ENCODE measurements at regions not wholly inside any gene's neighbourhood (a gene's known extent, or its start where the extent isn't known, plus 50 kb on each side); places are given as distances from the start of the nearest gene placed in this dataset.

GRCh38 chr14:87465770-87466169, 527.2 kb downstream of the GALC start:
- no peak overlapping the region for H3K4me3 ChIP-seq (ENCODE audit: low read depth in 1 of 2, low read length in 2 of 2)
- H3K4me1 ChIP-seq (ENCODE audit: control insufficient read depth in 1 of 2, insufficient read depth in 2 of 2, low read length in 2 of 2), result no peaks in the 10 kb centered on the region
- H3K27ac ChIP-seq (ENCODE audit: low read length), result no peak overlapping the region
- no peaks in the 10 kb centered on the region for H3K9me3 ChIP-seq (ENCODE audit: control insufficient read depth in 1 of 2, low read length in 2 of 2)
- no peaks in the 10 kb centered on the region for H3K36me3 ChIP-seq (ENCODE audit: control insufficient read depth in 1 of 2, insufficient read depth in 2 of 2, low read length in 2 of 2)
- H3K27me3 ChIP-seq (ENCODE audit: low read depth, low read length), result no peaks in the 10 kb centered on the region

- H3K4me3 ChIP-seq (ENCODE audit: low read depth in 1 of 2, low read length in 2 of 2), result no peak overlapping the region
Observed at GRCh38 chr14:87461704-87462103, 531.3 kb downstream of the GALC start.

GRCh38 chr14:87457720-87458119, 535.3 kb downstream of the GALC start:
- H3K4me1 ChIP-seq (ENCODE audit: control insufficient read depth in 1 of 2, insufficient read depth in 2 of 2, low read length in 2 of 2), result no peaks in the 10 kb centered on the region
- H3K27me3 ChIP-seq (ENCODE audit: low read depth, low read length), result no peaks in the 10 kb centered on the region
- H3K27ac ChIP-seq (ENCODE audit: low read length), result no peak overlapping the region
- H3K36me3 ChIP-seq (ENCODE audit: control insufficient read depth in 1 of 2, insufficient read depth in 2 of 2, low read length in 2 of 2), result no peaks in the 10 kb centered on the region
- H3K4me3 ChIP-seq (ENCODE audit: low read depth in 1 of 2, low read length in 2 of 2), result peak overlapping the region in 1 of 2 donors; percentile 32
- no peaks in the 10 kb centered on the region for H3K9me3 ChIP-seq (ENCODE audit: control insufficient read depth in 1 of 2, low read length in 2 of 2)

More at GRCh38 chr14:87461704-87462103, 531.3 kb downstream of the GALC start:
- H3K27ac ChIP-seq (ENCODE audit: low read length), result no peak overlapping the region
- H3K36me3 ChIP-seq (ENCODE audit: control insufficient read depth in 1 of 2, insufficient read depth in 2 of 2, low read length in 2 of 2), result no peaks in the 10 kb centered on the region
- H3K27me3 ChIP-seq (ENCODE audit: low read depth, low read length), result no peaks in the 10 kb centered on the region
- H3K4me1 ChIP-seq (ENCODE audit: control insufficient read depth in 1 of 2, insufficient read depth in 2 of 2, low read length in 2 of 2), result no peaks in the 10 kb centered on the region
- H3K9me3 ChIP-seq (ENCODE audit: control insufficient read depth in 1 of 2, low read length in 2 of 2), result no peaks in the 10 kb centered on the region

- H3K27ac ChIP-seq (ENCODE audit: low read length), result no peak overlapping the region
- H3K36me3 ChIP-seq (ENCODE audit: control insufficient read depth in 1 of 2, insufficient read depth in 2 of 2, low read length in 2 of 2), result no peaks in the 10 kb centered on the region
- H3K27me3 ChIP-seq (ENCODE audit: low read depth, low read length), result no peaks in the 10 kb centered on the region
Observed at GRCh38 chr14:87450193-87450592, 542.8 kb downstream of the GALC start.

GRCh38 chr14:87449016-87449415, 544.0 kb downstream of the GALC start:
- Histone ChIP-seq H3K27ac (ENCODE audit: low read length) (no peak overlapping the region), H3K9me3 (ENCODE audit: control insufficient read depth in 1 of 2, low read length in 2 of 2) (no peaks in the 10 kb centered on the region), H3K36me3 (ENCODE audit: control insufficient read depth in 1 of 2, insufficient read depth in 2 of 2, low read length in 2 of 2) (no peaks in the 10 kb centered on the region), H3K4me1 (ENCODE audit: control insufficient read depth in 1 of 2, insufficient read depth in 2 of 2, low read length in 2 of 2) (no peaks in the 10 kb centered on the region), H3K4me3 (ENCODE audit: low read depth in 1 of 2, low read length in 2 of 2) (no peak overlapping the region), H3K27me3 (ENCODE audit: low read depth, low read length) (no peaks in the 10 kb centered on the region)

More at GRCh38 chr14:87450193-87450592, 542.8 kb downstream of the GALC start:
- Histone ChIP-seq H3K9me3 (ENCODE audit: control insufficient read depth in 1 of 2, low read length in 2 of 2) (no peaks in the 10 kb centered on the region), H3K4me1 (ENCODE audit: control insufficient read depth in 1 of 2, insufficient read depth in 2 of 2, low read length in 2 of 2) (no peaks in the 10 kb centered on the region), H3K4me3 (ENCODE audit: low read depth in 1 of 2, low read length in 2 of 2) (no peak overlapping the region)

GRCh38 chr14:87443787-87444186, 549.2 kb downstream of the GALC start:
- H3K27me3 ChIP-seq (ENCODE audit: low read depth, low read length), result no peaks in the 10 kb centered on the region
- no peaks in the 10 kb centered on the region for H3K36me3 ChIP-seq (ENCODE audit: control insufficient read depth in 1 of 2, insufficient read depth in 2 of 2, low read length in 2 of 2)
- H3K27ac ChIP-seq (ENCODE audit: low read length), result no peak overlapping the region
- no peak overlapping the region for H3K4me3 ChIP-seq (ENCODE audit: low read depth in 1 of 2, low read length in 2 of 2)
- H3K4me1 ChIP-seq (ENCODE audit: control insufficient read depth in 1 of 2, insufficient read depth in 2 of 2, low read length in 2 of 2), result no peaks in the 10 kb centered on the region
- no peaks in the 10 kb centered on the region for H3K9me3 ChIP-seq (ENCODE audit: control insufficient read depth in 1 of 2, low read length in 2 of 2)

GRCh38 chr14:87443039-87443438, 549.9 kb downstream of the GALC start:
- Histone ChIP-seq H3K4me1 (ENCODE audit: control insufficient read depth in 1 of 2, insufficient read depth in 2 of 2, low read length in 2 of 2) (no peaks in the 10 kb centered on the region), H3K36me3 (ENCODE audit: control insufficient read depth in 1 of 2, insufficient read depth in 2 of 2, low read length in 2 of 2) (no peaks in the 10 kb centered on the region), H3K27me3 (ENCODE audit: low read depth, low read length) (no peaks in the 10 kb centered on the region), H3K27ac (ENCODE audit: low read length) (no peak overlapping the region), H3K9me3 (ENCODE audit: control insufficient read depth in 1 of 2, low read length in 2 of 2) (no peaks in the 10 kb centered on the region), H3K4me3 (ENCODE audit: low read depth in 1 of 2, low read length in 2 of 2) (no peak overlapping the region)

- Histone ChIP-seq H3K27ac (ENCODE audit: low read length) (no peak overlapping the region), H3K27me3 (ENCODE audit: low read depth, low read length) (no peaks in the 10 kb centered on the region), H3K4me1 (ENCODE audit: control insufficient read depth in 1 of 2, insufficient read depth in 2 of 2, low read length in 2 of 2) (no peaks in the 10 kb centered on the region), H3K4me3 (ENCODE audit: low read depth in 1 of 2, low read length in 2 of 2) (no peak overlapping the region), H3K36me3 (ENCODE audit: control insufficient read depth in 1 of 2, insufficient read depth in 2 of 2, low read length in 2 of 2) (no peaks in the 10 kb centered on the region), H3K9me3 (ENCODE audit: control insufficient read depth in 1 of 2, low read length in 2 of 2) (no peaks in the 10 kb centered on the region)
Observed at GRCh38 chr14:87437158-87437557, 555.8 kb downstream of the GALC start.

GRCh38 chr14:87434680-87435079, 558.3 kb downstream of the GALC start:
- Histone ChIP-seq H3K4me3 (ENCODE audit: low read depth in 1 of 2, low read length in 2 of 2) (no peak overlapping the region), H3K9me3 (ENCODE audit: control insufficient read depth in 1 of 2, low read length in 2 of 2) (peaks cover 0 to 5% of the 10 kb centered on the region in 2 donors), H3K27me3 (ENCODE audit: low read depth, low read length) (no peaks in the 10 kb centered on the region), H3K4me1 (ENCODE audit: control insufficient read depth in 1 of 2, insufficient read depth in 2 of 2, low read length in 2 of 2) (no peaks in the 10 kb centered on the region), H3K27ac (ENCODE audit: low read length) (no peak overlapping the region), H3K36me3 (ENCODE audit: control insufficient read depth in 1 of 2, insufficient read depth in 2 of 2, low read length in 2 of 2) (no peaks in the 10 kb centered on the region)

- Histone ChIP-seq H3K36me3 (ENCODE audit: control insufficient read depth in 1 of 2, insufficient read depth in 2 of 2, low read length in 2 of 2) (no peaks in the 10 kb centered on the region), H3K27ac (ENCODE audit: low read length) (no peak overlapping the region), H3K9me3 (ENCODE audit: control insufficient read depth in 1 of 2, low read length in 2 of 2) (peaks cover 0 to 5% of the 10 kb centered on the region in 2 donors), H3K4me1 (ENCODE audit: control insufficient read depth in 1 of 2, insufficient read depth in 2 of 2, low read length in 2 of 2) (no peaks in the 10 kb centered on the region), H3K4me3 (ENCODE audit: low read depth in 1 of 2, low read length in 2 of 2) (no peak overlapping the region), H3K27me3 (ENCODE audit: low read depth, low read length) (no peaks in the 10 kb centered on the region)
Observed at GRCh38 chr14:87434011-87434410, 559.0 kb downstream of the GALC start.

- H3K27ac ChIP-seq (ENCODE audit: low read length), result no peak overlapping the region
- H3K9me3 ChIP-seq (ENCODE audit: control insufficient read depth in 1 of 2, low read length in 2 of 2), result peaks cover 0 to 7% of the 10 kb centered on the region in 2 donors
- no peak overlapping the region for H3K4me3 ChIP-seq (ENCODE audit: low read depth in 1 of 2, low read length in 2 of 2)
- no peaks in the 10 kb centered on the region for H3K4me1 ChIP-seq (ENCODE audit: control insufficient read depth in 1 of 2, insufficient read depth in 2 of 2, low read length in 2 of 2)
- H3K27me3 ChIP-seq (ENCODE audit: low read depth, low read length), result no peaks in the 10 kb centered on the region
- no peaks in the 10 kb centered on the region for H3K36me3 ChIP-seq (ENCODE audit: control insufficient read depth in 1 of 2, insufficient read depth in 2 of 2, low read length in 2 of 2)
Observed at GRCh38 chr14:87432698-87433097, 560.3 kb downstream of the GALC start.

GRCh38 chr14:87430810-87431209, 562.2 kb downstream of the GALC start:
- no peak overlapping the region for H3K4me3 ChIP-seq (ENCODE audit: low read depth in 1 of 2, low read length in 2 of 2)
- H3K9me3 ChIP-seq (ENCODE audit: control insufficient read depth in 1 of 2, low read length in 2 of 2), result peaks cover 0 to 7% of the 10 kb centered on the region in 2 donors

More at GRCh38 chr14:87430810-87431209, 562.2 kb downstream of the GALC start:
- Histone ChIP-seq H3K27ac (ENCODE audit: low read length) (no peak overlapping the region), H3K27me3 (ENCODE audit: low read depth, low read length) (no peaks in the 10 kb centered on the region), H3K4me1 (ENCODE audit: control insufficient read depth in 1 of 2, insufficient read depth in 2 of 2, low read length in 2 of 2) (no peaks in the 10 kb centered on the region), H3K36me3 (ENCODE audit: control insufficient read depth in 1 of 2, insufficient read depth in 2 of 2, low read length in 2 of 2) (no peaks in the 10 kb centered on the region)

All from muscle layer of duodenum (tissue), 2 donors.